Mesendoderm (in vitro differentiated cells): ENCODE measurements at regions not wholly inside any gene's neighbourhood (a gene's known extent, or its start where the extent isn't known, plus 50 kb on each side); places are given as distances from the start of the nearest gene placed in this dataset.
A peak's percentile ranks its signal among the peaks of the same experiment; 100 is the strongest.

Experiments
- DNase-seq: peaks from one replicate; pipeline ENCODE4 v3.0.0; 2013
- H2AK5ac ChIP-seq: 2 replicates; pipeline ENCODE4 v1.6.1; 2013; ENCODE audit warnings: low read length, inconsistent platforms
- H2BK120ac ChIP-seq: 2 replicates; pipeline ENCODE4 v1.6.1; 2013; ENCODE audit warnings: low read depth, mild to moderate bottlenecking, low read length, moderate library complexity, mixed read lengths
- H2BK15ac ChIP-seq: replicated peaks from 2 replicates; pipeline ENCODE4 v1.6.1; 2013; ENCODE audit warnings: low read depth, mild to moderate bottlenecking, moderate library complexity
- H2BK5ac ChIP-seq: 2 replicates; pipeline ENCODE4 v1.6.1; 2013; ENCODE audit warnings: low read length, inconsistent platforms
- H3K18ac ChIP-seq: 2 replicates; pipeline ENCODE4 v1.6.1; 2013; ENCODE audit warnings: mild to moderate bottlenecking, low read length, mixed read lengths
- H3K23ac ChIP-seq: one replicate; pipeline ENCODE4 v1.6.1; 2013; ENCODE audit warnings: low read length
- H3K27ac ChIP-seq: 2 replicates; pipeline ENCODE4 v1.5.1; 2013; ENCODE audit warnings: low read depth, mild to moderate bottlenecking, inconsistent platforms, low read length, moderate library complexity
- H3K27me3 ChIP-seq: 2 replicates; pipeline ENCODE4 v1.6.1; 2013; ENCODE audit warnings: low read length, control low read depth, mild to moderate bottlenecking, inconsistent platforms; ENCODE audit not compliant: insufficient read depth, poor library complexity
- H3K36me3 ChIP-seq: 2 replicates; pipeline ENCODE4 v1.6.1; 2013; ENCODE audit warnings: low read length, inconsistent platforms; ENCODE audit not compliant: control insufficient read depth, insufficient read depth
- H3K4ac ChIP-seq: one replicate; pipeline ENCODE4 v1.6.1; 2013; ENCODE audit warnings: low read depth, mild to moderate bottlenecking, low read length, moderate library complexity
- H3K4me1 ChIP-seq: 2 replicates; pipeline ENCODE4 v1.6.1; 2013; ENCODE audit warnings: low read depth, low read length, inconsistent platforms; ENCODE audit not compliant: control insufficient read depth
- H3K4me2 ChIP-seq: 2 replicates; pipeline ENCODE4 v1.6.1; 2013; ENCODE audit warnings: low read length
- H3K4me3 ChIP-seq: 2 replicates; pipeline ENCODE4 v1.5.1; 2013; ENCODE audit warnings: mild to moderate bottlenecking, low read length
- H3K56ac ChIP-seq: one replicate; pipeline ENCODE4 v1.6.1; 2013; ENCODE audit warnings: low read length
- H3K79me1 ChIP-seq: 2 replicates; pipeline ENCODE4 v1.6.1; 2013; ENCODE audit warnings: low read length, inconsistent platforms
- H3K79me2 ChIP-seq: 2 replicates; pipeline ENCODE4 v1.6.1; 2013; ENCODE audit warnings: mild to moderate bottlenecking, low read length; ENCODE audit not compliant: control insufficient read depth, insufficient read depth
- H3K9ac ChIP-seq: 2 replicates; pipeline ENCODE4 v1.6.1; 2013; ENCODE audit warnings: low read length, inconsistent platforms
- H4K5ac ChIP-seq: one replicate; pipeline ENCODE4 v1.6.1; 2013; ENCODE audit warnings: low read length
- H4K8ac ChIP-seq: one replicate; pipeline ENCODE4 v1.6.1; 2013; ENCODE audit warnings: low read depth, mild to moderate bottlenecking, control low read depth, low read length, moderate library complexity
- WGBS: extraction: QIAGEN DNeasy Blood & Tissue Kit; methylation state at CpG from one replicate; pipeline ENCODE4 v1.1.7; 2013; ENCODE audit warnings: low lambda C conversion rate, missing lambda C conversion rate; ENCODE audit not compliant: insufficient coverage; ENCODE audit errors: extremely low coverage; 5-methylcytosine and 5-hydroxymethylcytosine counted together

- H3K4me2 ChIP-seq: no peak overlapping the region
- no peak overlapping the region for H3K56ac ChIP-seq
- no CpG with 5 or more reads among the region's 1 CpG for WGBS
- H3K36me3 ChIP-seq: no peaks in the 10 kb centered on the region
- H3K4ac ChIP-seq: no peak overlapping the region
- no peak overlapping the region for H3K27ac ChIP-seq
- no peak overlapping the region for H2BK120ac ChIP-seq
- no peak overlapping the region for H3K18ac ChIP-seq
- no peak overlapping the region for H3K9ac ChIP-seq
- no peak overlapping the region for H4K8ac ChIP-seq
- H3K4me1 ChIP-seq: no peaks in the 10 kb centered on the region
- H2AK5ac ChIP-seq: no peak overlapping the region
- no peak overlapping the region for H2BK5ac ChIP-seq
- H2BK15ac ChIP-seq: no peak overlapping the region
- no peak for DNase-seq
- no peaks in the 10 kb centered on the region for H3K27me3 ChIP-seq
- H3K79me2 ChIP-seq: no peaks in the 10 kb centered on the region
- no peaks in the 10 kb centered on the region for H3K79me1 ChIP-seq
- no peak overlapping the region for H3K4me3 ChIP-seq
- H4K5ac ChIP-seq: no peak overlapping the region
- H3K23ac ChIP-seq: no peak overlapping the region
Observed at GRCh38 chr6:121756666-121757065, 321.2 kb downstream of the GJA1 start.

- no CpG with 5 or more reads among the region's 1 CpG for WGBS
- Histone ChIP-seq H2BK5ac (no peak overlapping the region), H3K4me3 (no peak overlapping the region), H4K8ac (no peak overlapping the region), H3K27me3 (no peaks in the 10 kb centered on the region), H3K23ac (no peak overlapping the region), H4K5ac (no peak overlapping the region), H3K27ac (no peak overlapping the region), H2AK5ac (no peak overlapping the region), H2BK120ac (no peak overlapping the region), H3K9ac (no peak overlapping the region), H3K4ac (no peak overlapping the region), H2BK15ac (no peak overlapping the region), H3K4me2 (no peak overlapping the region), H3K18ac (no peak overlapping the region), H3K79me1 (no peaks in the 10 kb centered on the region), H3K79me2 (no peaks in the 10 kb centered on the region), H3K36me3 (no peaks in the 10 kb centered on the region), H3K4me1 (no peaks in the 10 kb centered on the region), H3K56ac (no peak overlapping the region)
- no peak for DNase-seq
Observed at GRCh38 chr6:121759370-121759769, 323.9 kb downstream of the GJA1 start.

GRCh38 chr6:121760191-121760590 is 324.7 kb downstream of the GJA1 start:
- H3K56ac ChIP-seq: no peak overlapping the region
- H3K36me3 ChIP-seq: no peaks in the 10 kb centered on the region
- H4K8ac ChIP-seq: no peak overlapping the region
- H3K4me2 ChIP-seq: no peak overlapping the region
- no peaks in the 10 kb centered on the region for H3K79me1 ChIP-seq
- H3K4ac ChIP-seq: no peak overlapping the region
- no peak overlapping the region for H3K27ac ChIP-seq
- no peaks in the 10 kb centered on the region for H3K79me2 ChIP-seq
- no CpG with 5 or more reads among the region's 11 CpGs for WGBS
- no peak overlapping the region for H2BK15ac ChIP-seq
- no peak overlapping the region for H3K23ac ChIP-seq
- no peak overlapping the region for H3K18ac ChIP-seq
- H2BK5ac ChIP-seq: no peak overlapping the region
- DNase-seq: no peak
- no peak overlapping the region for H3K4me3 ChIP-seq
- no peak overlapping the region for H2AK5ac ChIP-seq
- no peak overlapping the region for H4K5ac ChIP-seq
- no peaks in the 10 kb centered on the region for H3K4me1 ChIP-seq
- no peaks in the 10 kb centered on the region for H3K27me3 ChIP-seq
- H2BK120ac ChIP-seq: no peak overlapping the region
- no peak overlapping the region for H3K9ac ChIP-seq

- Histone ChIP-seq H3K36me3 (no peaks in the 10 kb centered on the region), H3K23ac (no peak overlapping the region), H3K9ac (no peak overlapping the region), H3K27ac (no peak overlapping the region), H3K79me2 (no peaks in the 10 kb centered on the region), H3K18ac (no peak overlapping the region), H4K8ac (no peak overlapping the region), H2AK5ac (no peak overlapping the region), H2BK5ac (no peak overlapping the region), H3K4ac (no peak overlapping the region), H3K4me1 (no peaks in the 10 kb centered on the region), H3K79me1 (no peaks in the 10 kb centered on the region), H3K56ac (no peak overlapping the region), H3K4me3 (no peak overlapping the region), H4K5ac (no peak overlapping the region), H3K27me3 (no peaks in the 10 kb centered on the region), H3K4me2 (no peak overlapping the region), H2BK120ac (no peak overlapping the region), H2BK15ac (no peak overlapping the region)
- WGBS: no CpG with 5 or more reads among the region's 5 CpGs
- peak; percentile 68 for DNase-seq
Observed at GRCh38 chr6:121760745-121761144, 325.3 kb downstream of the GJA1 start.

- Histone ChIP-seq H3K4me3 (no peak overlapping the region), H3K23ac (no peak overlapping the region), H4K8ac (no peak overlapping the region), H3K4me1 (no peaks in the 10 kb centered on the region), H3K27ac (no peak overlapping the region), H3K4ac (no peak overlapping the region), H3K18ac (no peak overlapping the region), H3K79me2 (no peaks in the 10 kb centered on the region), H3K4me2 (no peak overlapping the region), H2BK120ac (no peak overlapping the region), H2AK5ac (no peak overlapping the region), H3K27me3 (no peaks in the 10 kb centered on the region), H2BK15ac (no peak overlapping the region), H4K5ac (no peak overlapping the region), H3K56ac (no peak overlapping the region), H3K79me1 (no peaks in the 10 kb centered on the region), H3K36me3 (no peaks in the 10 kb centered on the region), H3K9ac (no peak overlapping the region), H2BK5ac (no peak overlapping the region)
- no CpG with 5 or more reads among the region's 3 CpGs for WGBS
- no peak for DNase-seq
Observed at GRCh38 chr6:121764493-121764892, 329.0 kb downstream of the GJA1 start.

GRCh38 chr6:121765060-121765459 is 329.6 kb downstream of the GJA1 start:
- Histone ChIP-seq H3K9ac (no peak overlapping the region), H2BK5ac (no peak overlapping the region), H3K4me2 (no peak overlapping the region), H3K27ac (no peak overlapping the region), H3K4me3 (no peak overlapping the region), H3K79me1 (no peaks in the 10 kb centered on the region), H2BK15ac (no peak overlapping the region), H3K36me3 (no peaks in the 10 kb centered on the region), H3K4ac (no peak overlapping the region), H3K27me3 (no peaks in the 10 kb centered on the region), H4K8ac (no peak overlapping the region), H3K4me1 (no peaks in the 10 kb centered on the region), H3K56ac (no peak overlapping the region), H2AK5ac (no peak overlapping the region), H3K79me2 (no peaks in the 10 kb centered on the region), H2BK120ac (no peak overlapping the region), H4K5ac (no peak overlapping the region), H3K23ac (no peak overlapping the region), H3K18ac (no peak overlapping the region)
- DNase-seq: peak; percentile 7
- WGBS: no CpG with 5 or more reads among the region's 2 CpGs
